ENCODE measurements at regions not wholly inside any gene's neighbourhood (a gene's known extent, or its start where the extent isn't known, plus 50 kb on each side); places are given as distances from the start of the nearest gene placed in this dataset.
A peak's percentile ranks its signal among the peaks of the same experiment; 100 is the strongest.

GRCh38 chr15:92818651-92819277 is 81.4 kb upstream of the CHD2 start:
- no peak for DNase-seq (ENCODE audit: extremely low spot score, unreplicated experiment)
- no peaks in the 10 kb centered on the region for H3K36me3 Mint-ChIP-seq (ENCODE audit: unreplicated experiment)
- H3K27me3 Mint-ChIP-seq (ENCODE audit: unreplicated experiment) = no peaks in the 10 kb centered on the region
- TF ChIP-seq CTCF (IDR thresholded peaks at IDR 0.05) = no peak
- peak overlapping the region; percentile 100 for H3K27ac Mint-ChIP-seq (ENCODE audit: unreplicated experiment)
- H3K9me3 Mint-ChIP-seq (ENCODE audit: unreplicated experiment) = no peaks in the 10 kb centered on the region
- H3K4me1 Mint-ChIP-seq (ENCODE audit: unreplicated experiment) = peaks cover 40% of the 10 kb centered on the region
- H3K4me3 Mint-ChIP-seq (ENCODE audit: unreplicated experiment) = peak overlapping the region; percentile 82

- peak overlapping the region; percentile 100 for H3K27ac Mint-ChIP-seq (ENCODE audit: unreplicated experiment)
- H3K27me3 Mint-ChIP-seq (ENCODE audit: unreplicated experiment) = no peaks in the 10 kb centered on the region
- H3K36me3 Mint-ChIP-seq (ENCODE audit: unreplicated experiment) = no peaks in the 10 kb centered on the region
- peak overlapping the region; percentile 82 for H3K4me3 Mint-ChIP-seq (ENCODE audit: unreplicated experiment)
- no peak for DNase-seq (ENCODE audit: extremely low spot score, unreplicated experiment)
- TF ChIP-seq CTCF (IDR thresholded peaks at IDR 0.05) = no peak
- H3K4me1 Mint-ChIP-seq (ENCODE audit: unreplicated experiment) = peaks cover 42% of the 10 kb centered on the region
- H3K9me3 Mint-ChIP-seq (ENCODE audit: unreplicated experiment) = no peaks in the 10 kb centered on the region
Observed at GRCh38 chr15:92819278-92820235, 80.6 kb upstream of the CHD2 start.

GRCh38 chr15:92820236-92821021 is 79.7 kb upstream of the CHD2 start:
- peaks cover 46% of the 10 kb centered on the region for H3K4me1 Mint-ChIP-seq (ENCODE audit: unreplicated experiment)
- H3K36me3 Mint-ChIP-seq (ENCODE audit: unreplicated experiment) = no peaks in the 10 kb centered on the region
- H3K27ac Mint-ChIP-seq (ENCODE audit: unreplicated experiment) = peak overlapping the region; percentile 100
- H3K4me3 Mint-ChIP-seq (ENCODE audit: unreplicated experiment) = peak overlapping the region; percentile 82
- DNase-seq (ENCODE audit: extremely low spot score, unreplicated experiment) = peak; percentile 97
- H3K27me3 Mint-ChIP-seq (ENCODE audit: unreplicated experiment) = no peaks in the 10 kb centered on the region
- no peaks in the 10 kb centered on the region for H3K9me3 Mint-ChIP-seq (ENCODE audit: unreplicated experiment)
- TF ChIP-seq CTCF (IDR thresholded peaks at IDR 0.05) = no peak

- H3K27ac Mint-ChIP-seq (ENCODE audit: unreplicated experiment) = peak overlapping the region; percentile 59
- H3K27me3 Mint-ChIP-seq (ENCODE audit: unreplicated experiment) = no peaks in the 10 kb centered on the region
- H3K9me3 Mint-ChIP-seq (ENCODE audit: unreplicated experiment) = no peaks in the 10 kb centered on the region
- peak overlapping the region; percentile 40 for H3K4me3 Mint-ChIP-seq (ENCODE audit: unreplicated experiment)
- no peak for DNase-seq (ENCODE audit: extremely low spot score, unreplicated experiment)
- no peaks in the 10 kb centered on the region for H3K36me3 Mint-ChIP-seq (ENCODE audit: unreplicated experiment)
- peaks cover 46% of the 10 kb centered on the region for H3K4me1 Mint-ChIP-seq (ENCODE audit: unreplicated experiment)
- TF ChIP-seq CTCF (IDR thresholded peaks at IDR 0.05) = no peak
Observed at GRCh38 chr15:92821491-92822116, 78.5 kb upstream of the CHD2 start.
